Effector memory CD8-positive, alpha-beta T cell (primary cell): ENCODE measurements at regions not wholly inside any gene's neighbourhood (a gene's known extent, or its start where the extent isn't known, plus 50 kb on each side); places are given as distances from the start of the nearest gene placed in this dataset.
A peak's percentile ranks its signal among the peaks of the same experiment; 100 is the strongest.

Experiments used
- ATAC-seq: fragments of 150-1000 bp; cut with Tn5 transposase; replicated peaks from 2 replicates; pipeline ENCODE4 v1.10.0; 2021; ENCODE audit warnings: mild to moderate bottlenecking, moderate library complexity
- DNase-seq, 3 experiments: peaks; one replicate each; pipeline ENCODE4 v3.0.0; 2021
- H3K27ac Mint-ChIP-seq, 2 donors: one replicate each; pipeline ENCODE4 v1.8.0; 2022; ENCODE audit warnings: mild to moderate bottlenecking in 2 of 2, mixed read lengths in 2 of 2, moderate library complexity in 2 of 2
- H3K27me3 Mint-ChIP-seq, 2 donors: one replicate each; pipeline ENCODE4 v1.8.0; 2022; ENCODE audit warnings: mixed read lengths in 2 of 2
- H3K36me3 Mint-ChIP-seq: one replicate; pipeline ENCODE4 v1.8.0; 2022; ENCODE audit warnings: mild to moderate bottlenecking, moderate library complexity, mixed read lengths; ENCODE audit not compliant: insufficient read depth
- H3K4me1 Mint-ChIP-seq, 2 donors: one replicate each; pipeline ENCODE4 v1.8.0; 2022; ENCODE audit warnings: low read depth in 2 of 2, mixed read lengths in 2 of 2
- H3K4me3 Mint-ChIP-seq, 2 donors: one replicate each; pipeline ENCODE4 v1.8.0; 2022; ENCODE audit warnings: mild to moderate bottlenecking in 2 of 2, mixed read lengths in 2 of 2, moderate library complexity in 2 of 2
- H3K9me3 Mint-ChIP-seq, 2 donors: one replicate each; pipeline ENCODE4 v1.8.0; 2022; ENCODE audit warnings: mixed read lengths in 2 of 2

GRCh38 chrX:45348296-45348695 is 147.6 kb upstream of the DIPK2B start:
- Mint-ChIP-seq H3K27ac (no peak overlapping the region), H3K27me3 (no peaks in the 10 kb centered on the region), H3K9me3 (peaks cover 0 to 8% of the 10 kb centered on the region in 2 donors), H3K36me3 (no peaks in the 10 kb centered on the region), H3K4me3 (no peak overlapping the region), H3K4me1 (no peaks in the 10 kb centered on the region)
- DNase-seq (no peak), ATAC-seq (no peak)

- DNase-seq = no peak
- Mint-ChIP-seq H3K27me3 (no peaks in the 10 kb centered on the region), H3K4me1 (no peaks in the 10 kb centered on the region), H3K9me3 (peaks cover 0 to 8% of the 10 kb centered on the region in 2 donors), H3K27ac (no peak overlapping the region), H3K4me3 (no peak overlapping the region), H3K36me3 (no peaks in the 10 kb centered on the region)
- ATAC-seq = no peak
These were observed 147.2 kb upstream of the DIPK2B start for GRCh38 chrX:45347877-45348276.

DNA sequence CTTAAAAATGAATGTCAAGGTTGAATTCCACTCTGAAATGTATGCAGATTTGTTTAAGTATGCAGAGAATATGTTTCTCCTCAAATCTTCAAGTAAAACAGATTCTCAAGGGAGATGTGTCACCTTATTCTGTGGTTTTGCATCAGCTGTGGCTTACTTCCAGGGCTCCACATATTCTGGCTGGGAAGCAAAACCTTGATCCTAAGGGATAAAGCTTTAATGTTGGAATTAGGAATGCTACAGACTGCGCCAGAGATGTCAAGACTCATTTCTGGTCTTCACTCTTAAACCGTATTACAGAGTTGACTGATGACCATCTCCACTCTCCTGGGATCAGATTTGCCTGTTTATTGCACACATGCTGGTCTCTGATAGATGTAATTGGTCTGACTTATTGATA is 143.9 kb upstream of the DIPK2B start:
- DNase-seq (no peak), ATAC-seq (no peak)
- no peaks in the 10 kb centered on the region for H3K9me3 Mint-ChIP-seq
- no peaks in the 10 kb centered on the region for H3K4me1 Mint-ChIP-seq
- no peak overlapping the region for H3K27ac Mint-ChIP-seq
- no peak overlapping the region for H3K4me3 Mint-ChIP-seq
- no peaks in the 10 kb centered on the region for H3K36me3 Mint-ChIP-seq
- H3K27me3 Mint-ChIP-seq = no peaks in the 10 kb centered on the region

- DNase-seq (no peak), ATAC-seq (no peak)
- H3K4me1 Mint-ChIP-seq = no peaks in the 10 kb centered on the region
- no peak overlapping the region for H3K27ac Mint-ChIP-seq
- H3K36me3 Mint-ChIP-seq = no peaks in the 10 kb centered on the region
- peaks cover 0 to 5% of the 10 kb centered on the region in 2 donors for H3K27me3 Mint-ChIP-seq
- H3K9me3 Mint-ChIP-seq = no peaks in the 10 kb centered on the region
- H3K4me3 Mint-ChIP-seq = no peak overlapping the region
These were observed 128.5 kb upstream of the DIPK2B start for GRCh38 chrX:45329217-45329616.

DNA sequence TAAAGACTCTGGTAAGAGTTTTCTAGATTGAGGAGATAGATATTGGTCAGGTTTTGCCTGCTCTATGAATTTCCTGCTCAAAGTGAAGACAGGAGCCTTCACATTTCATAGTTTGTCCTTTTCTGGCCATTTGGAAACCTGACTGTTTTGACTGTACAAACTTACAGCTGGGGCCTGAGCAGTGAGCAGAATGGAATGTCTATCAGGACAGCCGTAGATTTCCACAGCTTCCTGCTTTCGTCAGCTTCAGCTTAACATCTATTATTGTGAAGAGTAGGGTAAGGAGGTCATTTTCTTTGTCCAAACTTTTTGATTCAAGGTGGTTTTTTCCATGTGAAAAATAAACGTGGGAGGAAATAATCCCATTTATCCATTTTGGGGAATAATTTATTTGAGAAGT is 124.3 kb upstream of the DIPK2B start:
- Mint-ChIP-seq H3K4me3 (no peak overlapping the region), H3K27me3 (peaks cover 5 to 7% of the 10 kb centered on the region in 2 donors), H3K27ac (no peak overlapping the region), H3K4me1 (no peaks in the 10 kb centered on the region), H3K36me3 (no peaks in the 10 kb centered on the region), H3K9me3 (no peaks in the 10 kb centered on the region)
- DNase-seq (no peak), ATAC-seq (no peak)

GRCh38 chrX:45323387-45323786 is 122.7 kb upstream of the DIPK2B start:
- ATAC-seq (no peak), DNase-seq (no peak)
- H3K4me3 Mint-ChIP-seq = no peak overlapping the region
- no peak overlapping the region for H3K27ac Mint-ChIP-seq
- no peaks in the 10 kb centered on the region for H3K9me3 Mint-ChIP-seq
- no peaks in the 10 kb centered on the region for H3K4me1 Mint-ChIP-seq
- no peaks in the 10 kb centered on the region for H3K36me3 Mint-ChIP-seq
- peaks cover 12 to 18% of the 10 kb centered on the region in 2 donors for H3K27me3 Mint-ChIP-seq

- Mint-ChIP-seq H3K4me3 (no peak overlapping the region), H3K27ac (no peak overlapping the region), H3K9me3 (no peaks in the 10 kb centered on the region), H3K4me1 (no peaks in the 10 kb centered on the region), H3K36me3 (no peaks in the 10 kb centered on the region), H3K27me3 (peaks cover 16 to 20% of the 10 kb centered on the region in 2 donors)
- ATAC-seq (no peak), DNase-seq (no peak)
These were observed 122.1 kb upstream of the DIPK2B start for GRCh38 chrX:45322820-45323219.

- no peak overlapping the region for H3K27ac Mint-ChIP-seq
- no peaks in the 10 kb centered on the region for H3K36me3 Mint-ChIP-seq
- H3K27me3 Mint-ChIP-seq = peaks cover 17 to 23% of the 10 kb centered on the region in 2 donors
- H3K4me3 Mint-ChIP-seq = no peak overlapping the region
- no peaks in the 10 kb centered on the region for H3K9me3 Mint-ChIP-seq
- DNase-seq (peak in 2 of 3 experiments; percentile 0 to 1), ATAC-seq (no peak)
- H3K4me1 Mint-ChIP-seq = no peaks in the 10 kb centered on the region
These were observed 121.7 kb upstream of the DIPK2B start for GRCh38 chrX:45322382-45322781.

- H3K27ac Mint-ChIP-seq = no peak overlapping the region
- H3K9me3 Mint-ChIP-seq = no peaks in the 10 kb centered on the region
- no peak for ATAC-seq
- H3K4me3 Mint-ChIP-seq = no peak overlapping the region
- DNase-seq = no peak
- no peaks in the 10 kb centered on the region for H3K4me1 Mint-ChIP-seq
- H3K36me3 Mint-ChIP-seq = no peaks in the 10 kb centered on the region
- H3K27me3 Mint-ChIP-seq = peaks cover 12 to 23% of the 10 kb centered on the region in 2 donors
These were observed 119.5 kb upstream of the DIPK2B start for GRCh38 chrX:45320191-45320590.

DNA sequence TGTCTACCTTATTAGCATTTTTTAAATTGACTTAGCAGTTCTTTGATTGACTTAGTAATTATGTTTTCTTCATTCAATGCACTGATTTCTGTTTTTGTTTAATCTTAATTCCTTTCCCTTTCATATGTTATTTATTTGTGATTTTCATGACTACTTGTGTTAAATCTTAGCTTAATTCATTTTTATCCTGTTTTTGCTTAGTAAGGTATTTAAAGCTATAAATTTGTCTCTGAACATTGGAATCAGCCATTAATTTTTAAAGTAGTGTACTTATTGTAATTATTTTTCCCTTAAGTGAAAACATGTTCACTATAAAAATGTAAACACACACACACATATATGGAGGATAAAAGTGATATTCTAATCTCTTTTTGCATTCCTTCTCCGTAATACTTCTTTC is 109.1 kb upstream of the DIPK2B start:
- Mint-ChIP-seq H3K4me3 (no peak overlapping the region), H3K27me3 (peaks cover 7 to 8% of the 10 kb centered on the region in 2 donors), H3K27ac (no peak overlapping the region), H3K36me3 (peaks cover 3% of the 10 kb centered on the region), H3K9me3 (no peaks in the 10 kb centered on the region), H3K4me1 (no peaks in the 10 kb centered on the region)
- no peak for ATAC-seq
- DNase-seq = no peak

DNA sequence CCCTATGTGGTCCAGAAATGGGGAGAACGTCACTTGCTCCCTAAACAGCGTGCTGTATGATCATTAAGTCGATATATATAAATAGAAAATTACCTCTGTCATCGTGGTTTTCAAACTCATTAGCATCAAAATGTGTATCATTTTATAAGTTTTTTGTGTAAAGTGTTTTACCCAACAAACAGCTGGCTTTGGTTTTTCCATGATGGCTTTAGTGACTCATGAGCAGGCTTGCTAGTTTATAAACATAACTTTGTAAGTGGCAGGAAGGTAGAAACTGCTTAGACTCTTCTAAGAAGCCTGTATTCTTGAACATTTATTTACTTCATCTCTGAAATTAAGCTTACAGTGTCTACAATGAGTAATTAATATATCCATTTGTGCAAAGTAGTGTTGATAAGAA is 108.4 kb upstream of the DIPK2B start:
- Mint-ChIP-seq H3K9me3 (no peaks in the 10 kb centered on the region), H3K4me3 (no peak overlapping the region), H3K36me3 (peaks cover 3% of the 10 kb centered on the region), H3K4me1 (no peaks in the 10 kb centered on the region), H3K27ac (no peak overlapping the region), H3K27me3 (peaks cover 6% of the 10 kb centered on the region in 2 donors)
- no peak for ATAC-seq
- DNase-seq = no peak

DNA sequence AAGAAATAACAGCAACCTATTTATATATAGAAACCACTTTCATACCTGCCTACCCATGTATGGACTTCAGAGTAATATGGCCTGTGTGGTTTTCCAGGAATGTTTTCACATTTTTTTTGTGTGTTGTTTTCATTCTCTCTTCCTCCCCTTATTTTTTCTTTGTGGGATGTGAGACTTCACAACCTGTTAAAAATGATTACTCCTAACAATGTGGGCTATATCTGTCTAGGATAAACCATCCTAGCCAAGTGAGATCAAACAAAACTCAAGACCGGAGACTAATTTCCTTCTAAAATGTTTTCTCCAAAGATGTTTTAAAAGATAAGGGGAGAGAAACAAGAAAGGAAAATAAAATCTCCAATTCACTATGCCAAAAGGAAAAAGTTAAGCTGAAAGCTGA is 106.1 kb upstream of the DIPK2B start:
- ATAC-seq (no peak), DNase-seq (no peak)
- Mint-ChIP-seq H3K36me3 (peaks cover 3% of the 10 kb centered on the region), H3K9me3 (no peaks in the 10 kb centered on the region), H3K27me3 (no peaks in the 10 kb centered on the region), H3K4me3 (no peak overlapping the region), H3K4me1 (no peaks in the 10 kb centered on the region), H3K27ac (no peak overlapping the region)

GRCh38 chrX:45300638-45301037 is 100.0 kb upstream of the DIPK2B start:
- Mint-ChIP-seq H3K4me3 (no peak overlapping the region), H3K27me3 (no peaks in the 10 kb centered on the region), H3K36me3 (no peaks in the 10 kb centered on the region), H3K9me3 (no peaks in the 10 kb centered on the region), H3K27ac (no peak overlapping the region), H3K4me1 (no peaks in the 10 kb centered on the region)
- ATAC-seq (no peak), DNase-seq (no peak)

DNA sequence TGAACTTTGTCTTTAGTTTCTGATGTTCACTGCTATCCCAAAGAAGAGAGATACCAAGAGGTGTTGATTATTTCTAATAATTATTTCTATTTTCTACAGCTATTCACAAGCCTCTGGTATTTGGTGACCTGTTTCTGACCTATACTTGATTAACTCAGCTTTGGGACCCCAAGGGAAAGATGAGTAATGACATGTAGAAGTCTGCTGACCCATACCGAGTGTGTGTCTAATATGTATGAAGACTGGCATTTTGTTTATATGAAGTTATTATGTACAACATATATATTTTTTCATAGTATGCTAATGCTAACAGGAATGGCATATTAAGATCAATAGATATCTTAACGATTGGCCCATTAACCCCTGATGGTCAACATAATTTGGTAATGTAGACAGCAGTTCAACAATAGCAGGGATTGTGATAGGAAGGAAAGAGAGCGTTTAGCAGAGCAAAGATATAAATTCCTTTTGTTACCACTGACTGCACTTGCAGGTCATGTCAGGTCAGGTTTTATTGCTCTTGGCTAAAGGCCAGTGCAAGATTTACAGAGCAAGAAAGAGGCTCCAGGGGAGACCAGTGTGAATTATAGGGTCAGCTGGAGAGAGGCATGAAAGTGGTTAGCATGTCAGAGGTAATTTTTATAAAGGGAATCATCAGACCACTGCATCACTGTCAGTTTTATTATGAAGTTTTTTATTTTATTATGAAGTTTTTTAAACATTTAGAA is 94.7 kb upstream of the DIPK2B start:
- Mint-ChIP-seq H3K27me3 (peaks cover under 1 to 5% of the 10 kb centered on the region in 2 donors), H3K36me3 (no peaks in the 10 kb centered on the region), H3K4me3 (no peak overlapping the region), H3K27ac (no peak overlapping the region), H3K4me1 (no peaks in the 10 kb centered on the region), H3K9me3 (no peaks in the 10 kb centered on the region)
- ATAC-seq (no peak), DNase-seq (no peak)
